GM18861 (cell line): ENCODE measurements at regions not wholly inside any gene's neighbourhood (a gene's known extent, or its start where the extent isn't known, plus 50 kb on each side); places are given as distances from the start of the nearest gene placed in this dataset.

Experiments used
- ATAC-seq: cut with Tn5 transposase; IDR thresholded peaks from one replicate; pipeline ENCODE4 v1.9.1; 2021; ENCODE audit not compliant: unreplicated experiment

DNA sequence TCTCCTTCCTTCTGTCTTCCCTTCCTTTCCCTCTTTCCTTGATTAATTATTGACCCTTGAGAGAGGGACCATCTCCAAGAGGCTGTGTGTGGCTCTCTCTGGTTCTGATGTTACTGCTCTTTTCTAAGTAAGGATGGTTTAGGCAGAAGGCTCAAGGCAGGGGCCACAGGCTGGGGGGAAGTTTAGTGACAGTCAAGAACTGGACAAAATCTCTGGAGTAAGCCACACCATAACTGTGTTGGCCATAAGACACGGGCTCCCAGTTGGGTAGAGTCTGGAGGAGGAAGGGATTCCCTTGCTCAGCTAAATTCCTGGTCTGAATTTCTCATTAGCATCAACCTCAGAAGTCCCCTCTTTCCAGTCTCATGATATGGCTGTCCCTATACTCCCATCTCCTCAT, 74.7 kb downstream of the BUD13 start:
- no peak for ATAC-seq

DNA sequence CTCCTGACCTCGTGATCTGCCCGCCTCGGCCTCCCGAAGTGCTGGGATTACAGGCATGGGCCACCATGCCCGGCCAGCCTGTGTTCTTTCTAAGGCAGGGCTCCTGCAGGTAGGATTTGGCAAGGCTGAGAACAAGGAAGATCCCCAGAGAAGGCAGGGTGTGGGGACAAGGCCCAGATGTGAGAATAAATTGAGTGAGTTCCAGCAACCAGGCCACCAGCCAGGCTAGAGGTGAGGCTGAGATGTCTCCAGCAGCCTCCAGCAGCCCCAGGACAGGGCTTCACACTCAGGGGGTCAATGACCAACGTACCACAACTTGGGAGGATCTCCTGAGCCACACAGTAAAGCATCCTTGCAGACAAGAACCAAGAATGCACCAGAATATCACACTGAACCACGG, 75.1 kb downstream of the BUD13 start:
- no peak for ATAC-seq

DNA sequence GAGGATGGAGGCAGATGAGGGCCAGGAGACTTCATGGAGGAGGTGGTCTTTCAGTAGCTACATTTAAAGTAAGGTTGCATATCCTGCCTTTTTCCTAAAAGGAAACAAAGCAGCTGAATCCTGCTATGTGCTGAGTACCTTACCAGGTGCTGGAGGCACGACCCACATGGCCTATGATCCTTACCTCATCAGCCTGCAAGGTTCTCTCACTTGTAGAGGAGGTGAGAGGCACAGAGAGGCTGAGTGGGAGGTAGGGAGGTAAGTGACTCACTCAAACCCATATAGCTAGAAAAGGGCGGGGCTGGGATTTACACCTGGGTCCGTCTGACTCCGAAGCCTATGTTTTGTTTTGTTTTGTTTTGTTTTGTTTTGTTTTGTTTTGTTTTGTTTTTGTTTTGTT, 75.8 kb downstream of the BUD13 start:
- no peak for ATAC-seq

DNA sequence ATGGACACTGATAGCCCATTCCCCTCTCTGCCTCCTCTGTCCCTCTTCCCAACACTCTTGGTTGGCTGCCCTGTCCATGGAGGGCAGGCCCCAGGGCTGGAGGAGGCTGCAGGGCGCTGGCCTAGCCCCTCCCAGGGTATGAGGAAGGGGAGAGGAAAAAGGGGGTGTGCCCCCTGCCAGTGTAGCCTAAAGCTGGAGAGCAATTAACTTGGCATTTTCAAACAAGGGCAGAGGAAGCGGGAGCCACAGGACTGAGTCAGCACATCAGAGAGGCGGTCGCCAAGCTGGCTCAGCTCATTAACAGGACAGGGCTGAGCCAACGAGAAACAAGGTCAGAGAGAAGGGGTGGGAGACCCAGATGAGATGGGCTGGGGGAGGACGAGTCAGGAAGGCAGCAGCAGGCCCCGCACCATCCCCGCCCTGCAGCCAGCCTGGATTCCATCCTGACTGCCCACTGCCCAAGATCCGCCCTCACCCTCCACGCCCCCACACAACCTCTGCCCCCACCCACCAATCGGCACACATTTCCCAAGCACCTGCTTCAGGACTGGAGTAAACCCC, 76.3 kb downstream of the BUD13 start:
- no peak for ATAC-seq

DNA sequence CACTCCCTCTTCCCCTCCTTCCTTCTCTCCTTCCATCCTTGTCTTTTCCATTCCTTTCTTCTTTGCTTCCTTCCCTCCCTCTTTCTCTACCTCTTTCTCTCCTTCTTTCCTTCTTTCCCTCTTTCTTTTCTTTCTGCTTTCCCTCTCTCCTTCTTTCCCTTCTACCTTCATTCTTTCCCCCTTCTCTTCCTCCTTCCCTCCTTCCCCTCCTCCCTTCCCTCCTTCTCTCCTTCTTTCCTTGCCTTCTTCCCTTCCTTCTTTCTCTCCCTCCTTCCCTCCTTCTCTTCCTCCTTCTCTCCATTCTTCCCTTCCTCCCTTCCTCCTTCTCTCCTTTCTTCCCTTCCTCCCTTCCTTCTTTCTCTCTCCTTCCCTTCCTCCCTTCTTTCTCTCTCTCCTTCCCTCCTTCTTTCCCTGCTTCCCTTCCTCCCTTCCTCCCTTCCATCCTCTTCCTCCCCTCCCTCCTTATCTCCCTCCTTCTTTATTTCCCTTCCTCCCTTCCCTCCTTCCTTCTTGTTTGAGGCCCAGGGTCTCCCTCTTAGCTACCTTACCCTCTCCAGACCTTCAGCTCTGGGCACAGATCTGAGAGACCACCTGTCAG, 77.0 kb downstream of the BUD13 start:
- ATAC-seq = no peak

DNA sequence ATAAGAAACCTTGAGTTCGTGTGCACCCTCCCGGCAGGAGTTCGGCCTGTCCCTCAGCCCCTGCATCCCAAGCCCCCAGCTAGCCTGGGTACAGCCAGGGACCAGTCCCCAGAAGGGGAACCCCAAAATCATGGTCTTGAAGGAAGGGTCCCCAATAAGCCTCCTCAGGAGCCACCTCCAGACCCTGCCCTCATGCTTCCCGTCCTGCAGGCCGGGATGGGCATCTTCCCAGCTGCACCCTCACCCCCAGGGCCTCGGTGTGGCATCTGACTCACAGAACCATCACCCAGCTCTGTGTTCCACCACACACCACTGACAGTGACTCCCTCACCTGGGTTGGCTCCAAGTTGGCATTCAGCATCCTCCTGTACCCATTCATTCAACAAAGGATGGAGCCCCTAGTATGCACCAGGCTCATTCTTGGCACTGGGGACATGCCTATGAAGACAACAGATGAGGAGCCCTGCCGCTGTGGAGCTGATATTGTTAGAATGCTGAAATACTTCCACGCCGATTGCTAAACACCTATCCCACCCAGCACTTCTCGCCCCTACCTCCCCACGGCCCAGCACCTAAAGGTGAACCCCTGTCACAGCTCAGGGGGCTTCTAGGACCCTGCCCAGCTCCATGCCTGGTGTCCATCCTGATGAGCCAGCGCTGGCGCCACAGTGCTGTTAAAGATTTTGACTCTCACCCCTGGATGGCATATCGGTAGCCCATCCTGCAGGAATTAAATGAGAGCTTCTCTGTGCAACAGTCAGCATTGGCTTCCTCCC, 77.8 kb downstream of the BUD13 start:
- ATAC-seq = no peak

DNA sequence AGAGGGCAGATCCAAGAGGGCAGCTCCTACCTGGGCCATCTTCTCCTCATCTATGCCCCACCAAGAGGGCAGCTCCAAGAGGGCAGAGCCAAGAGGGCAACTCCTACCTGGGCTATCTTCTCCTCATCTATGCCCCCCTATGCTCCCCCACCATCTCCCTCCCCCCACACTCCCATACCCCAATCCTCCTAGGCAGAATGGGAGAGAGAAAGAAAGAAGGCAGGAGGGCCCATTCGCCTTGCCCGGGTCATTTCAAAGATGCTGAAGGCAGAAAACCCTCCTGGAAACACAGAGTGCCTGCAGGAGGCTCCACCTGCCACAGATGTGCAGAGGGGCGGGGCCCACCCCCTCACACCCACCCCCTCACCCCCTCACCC, 78.5 kb downstream of the BUD13 start:
- ATAC-seq = no peak

DNA sequence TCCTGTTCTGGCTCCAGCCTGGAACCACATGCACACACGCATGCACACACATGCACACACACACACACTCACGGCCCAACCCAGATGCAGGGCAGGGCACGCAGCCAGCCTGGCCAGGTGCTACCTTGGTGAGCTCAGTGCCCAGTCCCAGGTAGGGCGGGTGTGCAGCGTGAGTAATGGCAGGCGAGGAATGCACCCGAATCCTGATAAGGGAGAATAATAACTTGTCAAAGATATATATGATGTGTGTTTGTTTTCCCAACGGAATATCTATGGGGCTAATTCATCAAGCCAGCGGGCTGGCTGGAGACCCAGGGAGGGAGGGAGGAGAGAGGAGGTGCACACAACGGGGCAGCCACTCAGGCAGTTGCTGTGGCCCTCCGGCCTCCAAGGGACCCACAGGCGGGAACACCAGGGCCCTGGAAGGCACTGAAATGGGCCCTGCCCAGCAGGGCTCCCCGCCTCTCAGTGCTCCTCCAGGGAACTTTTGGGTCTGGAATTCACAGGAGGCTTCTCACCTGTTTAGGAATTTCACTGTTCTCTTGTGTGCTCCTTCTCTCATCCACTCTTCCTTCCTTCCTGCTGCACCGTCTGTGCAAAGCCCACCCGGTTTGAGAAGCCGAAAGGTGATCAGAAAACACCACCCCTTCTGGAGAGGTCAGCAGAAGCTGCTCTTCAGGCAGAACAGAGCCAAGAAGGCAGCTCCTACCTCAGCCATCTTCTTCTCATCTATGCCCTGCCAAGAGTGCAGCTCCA, 79.0 kb downstream of the BUD13 start:
- no peak for ATAC-seq

DNA sequence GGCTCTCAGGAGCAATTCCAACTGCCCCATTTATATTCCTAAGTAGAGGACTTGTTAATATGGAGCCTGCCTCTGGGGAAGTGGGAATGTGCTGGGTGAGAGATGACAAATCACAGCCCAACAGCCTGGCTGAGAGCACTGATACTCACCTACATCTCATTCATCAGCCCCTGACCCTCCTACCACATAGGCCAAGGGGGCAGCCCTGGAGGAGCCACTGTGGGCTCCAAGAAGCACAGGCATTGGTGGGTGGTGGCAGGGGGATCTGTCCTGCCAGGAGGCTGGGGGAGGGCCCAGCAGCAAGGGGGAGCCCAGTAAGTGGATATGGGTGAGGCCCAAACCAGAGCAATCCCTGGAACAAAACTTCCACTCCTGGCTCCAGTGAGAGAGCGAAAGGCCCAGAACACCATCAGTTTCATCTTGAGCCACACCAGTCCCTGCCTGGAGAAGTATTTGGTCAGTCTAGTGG, 79.7 kb downstream of the BUD13 start:
- no peak for ATAC-seq

DNA sequence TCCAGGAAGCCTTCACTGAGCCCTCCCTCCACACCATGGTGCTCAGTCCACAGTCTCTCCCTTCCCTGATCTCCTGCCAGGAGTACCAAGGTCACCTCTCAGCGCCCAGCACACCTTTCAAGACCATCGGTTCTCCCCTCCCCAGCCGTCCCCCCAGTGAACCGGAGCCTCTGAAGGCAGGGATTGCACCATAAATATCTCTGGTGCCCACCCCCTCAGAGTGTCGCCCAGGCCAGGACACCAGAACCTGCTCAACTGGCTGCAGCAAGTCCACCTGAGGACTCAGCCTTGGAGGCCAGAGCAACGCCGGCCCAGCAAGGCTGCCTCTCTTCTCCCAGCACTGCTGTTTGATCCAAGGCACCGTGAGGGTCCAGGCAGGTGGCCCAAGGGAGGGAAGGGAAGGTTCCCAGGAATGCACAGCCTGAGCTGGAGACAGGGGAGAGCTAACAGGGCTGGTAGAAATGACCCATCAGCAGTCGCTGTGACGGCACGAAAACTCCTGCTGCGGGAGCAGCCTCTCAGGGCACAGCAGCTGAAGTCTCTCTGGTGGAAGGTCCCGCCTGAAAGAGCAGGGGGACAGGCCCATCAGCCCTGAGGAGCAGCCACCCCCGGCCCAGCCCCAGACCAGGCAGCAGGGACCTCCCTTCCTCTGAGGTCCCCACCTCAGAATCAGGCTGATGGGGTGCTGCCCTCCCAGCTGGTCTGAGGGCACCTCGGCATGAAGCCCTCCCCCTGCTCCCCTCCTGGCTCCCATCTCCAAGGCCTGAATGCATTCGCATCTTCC, 80.3 kb downstream of the BUD13 start:
- no peak for ATAC-seq

DNA sequence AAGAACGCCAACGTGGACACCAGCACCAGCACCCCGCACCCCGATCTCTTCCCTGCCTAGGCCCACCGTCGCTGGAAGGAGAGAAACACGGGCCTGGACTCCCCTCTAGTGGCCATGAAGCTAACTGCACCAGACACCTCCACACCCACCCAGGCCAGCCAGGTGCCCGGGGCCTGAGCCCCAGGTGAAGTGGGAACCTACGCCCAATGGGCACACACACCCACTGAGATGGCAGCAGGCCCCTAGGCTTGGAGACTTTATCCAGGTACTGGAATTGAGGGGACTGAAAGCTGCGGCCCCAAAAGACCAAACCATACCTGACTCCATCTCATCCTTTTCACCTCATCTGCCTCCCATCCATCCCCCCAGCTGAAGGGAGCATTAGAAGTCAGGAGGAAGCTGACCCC, 81.0 kb downstream of the BUD13 start:
- ATAC-seq = no peak

DNA sequence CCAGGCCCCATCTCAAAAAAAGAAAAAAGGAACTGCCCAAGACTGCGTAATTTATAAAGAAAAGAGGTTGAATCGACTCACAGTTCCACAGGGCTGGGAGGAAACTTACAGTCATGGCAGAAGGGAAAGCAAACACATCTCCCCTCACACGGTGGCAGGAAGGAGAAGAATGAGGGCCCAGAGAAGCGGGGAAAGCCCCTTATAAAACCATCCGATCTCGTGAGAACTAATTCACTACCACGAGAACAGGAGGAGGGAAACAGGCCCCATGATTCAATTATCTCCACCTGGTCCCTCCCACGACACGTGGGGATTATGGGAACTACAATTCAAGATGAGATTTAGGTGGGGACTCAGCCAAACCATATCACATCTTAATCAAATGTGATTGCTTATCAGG, 82.2 kb downstream of the BUD13 start:
- ATAC-seq = no peak

DNA sequence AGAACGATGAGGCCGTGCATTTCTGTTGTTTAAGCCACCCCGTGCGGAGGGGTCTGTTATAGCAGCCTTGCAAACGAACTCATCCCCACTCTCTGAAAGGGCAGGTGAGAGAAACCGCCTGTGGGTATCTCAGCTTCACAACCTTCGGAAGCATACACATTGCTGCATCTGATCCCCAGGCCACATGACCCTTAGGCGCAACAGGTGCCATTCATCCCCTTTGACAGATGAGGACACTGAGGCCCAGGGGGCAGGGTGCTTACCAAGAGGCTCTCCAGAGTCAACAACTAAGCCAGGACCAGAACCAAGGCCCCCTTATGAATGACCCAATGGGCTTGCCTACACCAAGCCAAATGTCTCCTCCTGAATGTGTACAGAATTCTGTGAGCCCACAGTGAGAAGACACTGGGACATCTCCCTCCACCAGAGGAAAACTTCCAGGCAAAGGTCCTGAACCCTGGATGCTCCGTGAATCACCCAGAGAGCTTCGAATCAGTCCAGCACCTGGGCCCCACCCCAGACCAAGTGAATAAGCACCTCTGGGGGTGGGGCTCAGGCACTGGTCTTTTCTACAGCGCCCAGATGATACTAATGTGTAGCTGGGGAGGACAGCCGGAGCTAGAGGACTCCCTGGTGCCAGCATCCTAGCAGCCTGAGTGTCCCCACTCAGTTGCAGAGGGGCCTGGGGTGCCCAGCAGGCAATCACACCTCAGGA, 83.2 kb downstream of the BUD13 start:
- no peak for ATAC-seq

DNA sequence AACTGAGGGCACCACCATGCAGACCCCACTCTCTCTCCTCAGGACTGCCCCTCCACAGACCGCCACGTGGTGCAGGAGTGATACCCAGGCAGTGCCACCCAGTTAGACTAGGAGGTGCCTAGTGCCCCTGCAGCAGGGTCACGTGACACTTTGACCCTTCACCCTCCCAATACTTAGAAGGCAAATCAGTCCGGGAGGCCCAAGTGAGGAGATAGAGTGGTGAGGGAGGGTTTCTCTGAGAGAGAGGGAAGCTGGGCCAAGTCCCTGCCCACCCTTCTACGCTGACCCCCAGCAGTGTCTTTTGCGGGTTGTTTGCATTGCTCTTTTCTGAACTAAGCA, 84.6 kb downstream of the BUD13 start:
- ATAC-seq = no peak

DNA sequence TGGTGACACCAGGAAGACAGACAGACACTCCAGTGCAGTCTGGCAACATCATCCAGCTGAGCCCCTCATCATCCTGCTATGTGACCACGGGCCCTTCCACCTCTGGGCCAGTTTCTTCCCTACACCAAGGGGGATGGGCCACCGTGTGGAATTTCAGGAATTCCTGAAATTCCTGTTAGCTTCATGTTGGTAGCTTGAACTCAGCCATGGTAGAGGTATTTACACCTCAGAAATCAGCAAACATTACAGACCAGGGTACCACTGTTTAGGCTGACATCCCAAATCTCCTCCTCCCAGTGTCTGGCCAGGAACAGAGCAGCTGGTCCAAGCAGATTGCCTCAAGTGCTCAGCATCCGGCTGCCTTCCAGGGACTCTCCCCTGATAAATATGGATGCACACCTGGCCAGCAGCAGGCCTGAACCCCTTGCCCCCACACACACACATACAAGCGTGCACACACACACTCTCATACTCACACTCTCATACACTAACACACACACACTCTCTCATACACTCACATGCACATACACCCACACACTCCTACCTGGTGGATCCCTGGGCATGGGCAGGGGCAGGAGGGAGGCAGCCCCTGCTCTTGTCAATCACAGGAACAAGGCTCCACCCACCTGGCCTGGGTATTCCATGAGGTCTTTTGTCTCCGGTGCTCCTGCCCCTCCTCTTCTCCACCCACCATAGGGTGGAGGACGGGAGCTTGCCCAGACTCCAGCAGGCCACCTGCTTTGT, 85.2 kb downstream of the BUD13 start:
- no peak for ATAC-seq

DNA sequence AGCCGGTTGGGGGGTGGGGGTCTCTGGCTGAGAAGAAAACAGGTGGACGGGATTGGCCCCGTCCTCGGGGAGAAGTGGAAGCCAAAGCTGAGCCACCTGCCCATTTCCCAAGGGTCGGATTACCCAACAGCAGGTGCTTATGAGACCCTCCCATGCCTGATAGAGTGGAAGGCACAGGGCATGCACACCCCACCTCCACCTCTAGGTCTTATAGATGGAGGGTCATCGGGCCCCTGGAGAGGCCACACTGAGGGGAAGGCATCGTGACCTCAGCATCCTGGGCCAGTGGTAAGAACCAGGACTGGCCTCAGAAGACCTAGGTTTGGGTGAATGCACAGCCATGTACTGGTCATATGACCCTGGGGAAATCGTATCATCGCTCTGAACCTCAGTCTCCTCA, 85.9 kb downstream of the BUD13 start:
- ATAC-seq = no peak

DNA sequence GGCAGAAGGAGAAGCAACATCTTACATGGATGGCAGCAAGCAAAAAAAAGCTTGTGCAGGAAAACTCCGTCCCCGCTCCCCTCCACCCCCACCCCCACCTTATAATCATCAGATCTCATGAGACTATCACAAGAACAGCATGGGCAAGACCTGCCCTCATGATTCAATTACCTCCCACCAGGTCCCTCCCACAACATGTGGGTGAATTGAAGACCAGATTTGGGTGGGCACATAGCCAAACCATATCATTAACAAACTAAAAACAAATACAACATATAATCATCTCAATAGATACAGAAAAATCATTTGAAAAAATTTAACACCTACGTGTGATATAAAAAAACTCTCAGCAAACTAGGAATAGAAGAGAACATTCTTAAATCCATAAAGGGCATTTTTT, 88.8 kb downstream of the BUD13 start:
- no peak for ATAC-seq

DNA sequence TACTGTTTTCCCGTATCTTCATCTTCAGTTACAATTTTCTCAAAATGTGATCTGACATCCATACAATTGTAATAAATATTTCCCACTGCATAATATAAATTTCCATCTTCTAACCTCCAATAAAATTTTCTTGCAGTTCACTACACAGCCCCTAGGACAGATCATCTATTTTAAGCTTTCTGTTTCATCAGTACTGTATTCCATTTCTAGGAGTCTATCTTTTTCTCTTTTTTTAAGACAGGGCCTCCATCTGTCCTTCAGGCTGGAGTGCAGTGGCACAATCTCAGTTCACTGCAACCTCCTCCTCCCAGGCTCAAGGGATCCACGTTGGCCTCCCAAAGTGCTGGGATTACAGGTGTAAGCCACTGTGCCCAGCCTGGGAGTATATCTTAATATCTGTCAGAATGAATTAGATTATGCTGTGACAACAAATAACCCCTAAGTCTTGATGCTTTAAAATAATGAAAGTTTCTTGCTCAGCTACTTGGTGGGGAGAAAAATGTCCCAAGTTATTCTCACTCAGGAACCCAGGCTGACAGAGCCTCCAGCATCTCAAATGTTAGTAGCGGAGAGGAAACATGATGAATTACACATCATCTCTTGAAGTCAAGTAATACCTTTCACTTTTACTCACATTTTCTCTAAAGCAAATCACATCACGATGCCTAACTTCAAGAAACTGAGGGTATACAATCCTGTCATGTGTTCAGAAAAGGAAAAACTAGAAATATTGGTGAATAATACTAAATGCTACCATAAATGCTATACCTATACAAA, 92.2 kb downstream of the BUD13 start:
- ATAC-seq = no peak

DNA sequence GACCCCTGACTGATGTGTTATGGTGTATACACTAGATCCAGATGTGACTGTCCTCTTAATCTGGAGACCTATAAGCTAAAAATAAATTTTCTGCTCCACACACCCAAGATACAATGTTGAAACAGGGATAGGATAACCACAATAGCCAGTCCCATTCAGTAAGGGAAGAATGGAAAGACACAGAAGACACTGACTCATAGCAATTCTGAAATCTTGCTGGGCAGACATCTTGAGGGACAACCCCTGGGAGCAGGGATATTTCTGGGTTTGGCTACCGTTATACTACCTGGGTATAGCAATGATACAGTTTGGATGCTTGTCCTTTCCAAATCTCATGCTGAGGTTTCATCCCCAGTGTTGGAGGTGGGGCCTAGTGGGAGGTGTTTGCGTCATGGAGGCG, 93.9 kb downstream of the BUD13 start:
- no peak for ATAC-seq
